GM18502 (cell line): ENCODE measurements at regions not wholly inside any gene's neighbourhood (a gene's known extent, or its start where the extent isn't known, plus 50 kb on each side); places are given as distances from the start of the nearest gene placed in this dataset.
"Not testable (repeated sequence)": the region's sequence is repeated elsewhere in the genome, so short reads cannot be mapped to it uniquely, and the experiment has no call there.

ENCODE experiments used
- ATAC-seq: cut with Tn5 transposase; IDR thresholded peaks from one replicate; pipeline ENCODE4 v1.9.1; 2021; ENCODE audit warnings: mild to moderate bottlenecking; ENCODE audit not compliant: unreplicated experiment, poor library complexity

- ATAC-seq = no peak
These were observed 415.5 kb upstream of the SORCS1 start for GRCh38 chr10:107579970-107580369.

DNA sequence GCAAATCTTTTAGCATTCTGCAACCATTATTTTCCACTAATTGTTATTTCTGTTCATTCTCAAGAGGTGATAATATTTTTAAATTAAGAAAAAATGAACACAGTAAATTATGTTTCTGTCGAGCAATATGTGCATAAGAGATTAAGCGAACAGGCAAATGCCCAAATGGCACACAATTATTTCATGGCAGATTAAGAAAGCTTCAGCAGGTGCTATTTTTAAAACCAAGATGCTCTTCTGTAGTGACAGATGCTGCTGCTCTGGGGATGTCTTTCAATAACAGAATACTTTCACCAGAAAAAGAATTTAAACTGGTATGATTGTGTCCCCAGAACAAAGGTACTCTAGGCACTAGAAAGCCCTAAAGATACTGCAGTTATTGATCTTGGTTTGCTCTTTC is 412.7 kb upstream of the SORCS1 start:
- no peak for ATAC-seq

DNA sequence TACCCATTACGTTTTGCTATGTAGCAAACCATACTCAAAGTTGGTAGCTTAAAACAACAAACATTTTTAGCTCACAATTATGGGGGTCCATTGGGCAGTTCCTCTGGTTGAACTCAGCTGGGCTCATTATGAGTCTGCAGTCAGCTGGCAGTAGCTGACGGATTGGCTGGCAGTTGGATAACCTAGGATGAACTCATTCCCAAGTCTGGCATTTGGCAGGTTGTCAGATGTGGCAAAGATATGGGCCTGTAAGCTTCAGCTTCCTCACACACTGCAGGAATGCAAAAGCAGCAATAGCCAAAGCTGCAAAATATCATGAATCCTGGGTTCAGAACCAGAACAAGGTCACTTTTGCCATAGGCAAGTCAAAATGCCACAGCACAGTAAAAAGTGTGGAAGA is 412.2 kb upstream of the SORCS1 start:
- ATAC-seq = no peak

- ATAC-seq = no peak
These were observed 400.5 kb upstream of the SORCS1 start for GRCh38 chr10:107565014-107565413.

DNA sequence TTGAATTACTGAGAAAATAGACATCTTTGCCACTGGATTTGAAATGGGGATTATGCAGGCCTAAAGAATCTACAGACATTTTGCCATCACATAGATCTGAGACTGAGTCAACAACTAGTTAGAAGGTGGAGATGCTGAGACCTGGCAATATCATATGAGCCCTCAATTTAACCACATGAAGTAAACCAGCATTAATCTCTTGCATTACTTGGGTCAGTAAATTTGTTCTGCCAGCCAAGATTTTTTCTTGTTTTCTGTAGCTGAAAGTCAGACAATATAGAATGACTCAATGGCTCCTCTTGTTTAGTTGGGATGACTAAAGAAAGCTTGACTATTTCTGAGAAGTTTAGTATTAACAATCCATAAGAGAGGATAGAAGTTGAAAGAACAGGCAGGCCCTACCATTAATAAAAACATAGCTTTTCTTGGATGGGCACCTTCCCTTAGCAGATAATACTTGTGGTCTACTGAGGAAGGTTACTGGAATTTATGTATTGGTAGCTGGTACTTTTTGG is 396.7 kb upstream of the SORCS1 start:
- no peak for ATAC-seq

DNA sequence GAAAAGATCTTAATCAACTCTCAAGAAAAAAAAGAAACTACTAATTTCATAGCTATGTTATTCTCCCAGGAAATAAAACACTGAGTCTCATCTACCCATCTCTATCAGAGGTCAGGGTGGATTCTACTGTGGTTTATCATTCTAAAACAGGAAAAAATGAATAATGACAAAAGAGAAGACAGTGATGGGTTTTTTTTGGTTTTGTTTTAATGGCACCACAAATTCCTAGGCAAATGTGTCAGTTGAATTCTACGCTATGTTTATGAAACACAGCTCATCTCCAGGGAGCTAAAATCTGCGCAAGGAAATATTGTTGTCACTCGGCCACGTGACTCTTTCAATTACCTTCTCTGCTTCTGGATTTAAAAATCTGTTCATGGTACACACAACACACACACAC is 393.4 kb upstream of the SORCS1 start:
- no peak for ATAC-seq

- no peak for ATAC-seq
These were observed 389.8 kb upstream of the SORCS1 start for GRCh38 chr10:107554333-107554732.

DNA sequence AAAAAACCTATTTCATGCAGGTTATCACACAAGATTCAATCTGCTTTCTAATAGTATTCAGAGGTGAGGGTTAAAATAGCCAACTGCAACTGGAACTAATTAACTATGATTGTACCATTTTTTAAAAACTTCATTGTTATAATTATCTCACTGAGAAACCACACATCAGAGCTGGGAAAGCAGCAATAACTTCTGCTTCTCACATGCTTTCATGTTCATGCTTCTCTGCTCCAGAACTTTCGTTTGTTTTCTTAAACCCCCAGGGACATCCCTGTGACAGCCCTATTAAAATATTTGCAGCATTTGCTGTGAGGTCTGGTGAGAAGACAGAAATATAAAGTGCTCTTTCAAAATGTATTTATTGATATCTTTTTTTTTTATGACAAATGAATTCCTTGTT is 389.0 kb upstream of the SORCS1 start:
- no peak for ATAC-seq

GRCh38 chr10:107552963-107553362 is 388.5 kb upstream of the SORCS1 start:
- ATAC-seq = no peak

DNA sequence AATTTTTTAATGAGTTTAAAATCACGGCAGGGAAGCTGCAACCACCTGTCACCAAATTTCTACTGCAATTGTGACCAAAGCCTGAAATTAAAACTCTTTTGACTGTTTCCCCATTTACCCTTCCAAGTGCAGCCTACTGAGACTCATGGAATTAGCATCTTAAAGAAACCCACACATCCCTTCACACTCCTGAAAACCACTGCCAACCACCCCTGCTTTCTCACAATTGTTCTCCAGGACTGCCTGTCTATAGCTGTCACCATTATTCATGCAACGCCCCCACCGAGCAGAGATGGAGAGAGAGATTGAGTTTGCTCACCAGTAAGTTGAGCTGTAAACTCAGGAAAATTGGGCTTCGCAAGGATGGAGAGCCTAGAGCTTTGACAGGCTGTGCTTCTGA is 383.8 kb upstream of the SORCS1 start:
- no peak for ATAC-seq

- ATAC-seq = no peak
These were observed 382.5 kb upstream of the SORCS1 start for GRCh38 chr10:107546986-107547385.

DNA sequence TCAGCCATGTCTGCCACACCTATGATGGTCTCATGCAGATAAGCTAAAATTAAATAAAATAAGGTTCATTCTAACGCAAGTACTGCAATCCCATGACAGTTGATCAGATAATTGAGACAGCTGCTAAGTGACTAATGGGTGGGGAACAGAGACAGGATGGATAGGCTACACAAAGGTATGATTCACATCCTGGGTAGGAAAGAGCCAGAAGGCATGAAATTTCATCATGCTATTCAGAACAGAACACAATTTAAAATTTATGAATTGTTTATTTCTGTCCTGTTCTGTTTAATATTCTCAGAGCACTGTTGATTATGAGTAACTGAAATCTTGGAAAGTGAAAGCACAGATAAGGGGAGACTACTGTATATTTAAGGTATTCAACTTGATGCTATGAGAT is 381.8 kb upstream of the SORCS1 start:
- no peak for ATAC-seq

- ATAC-seq = no peak
These were observed 381.2 kb upstream of the SORCS1 start for GRCh38 chr10:107545717-107546116.

DNA sequence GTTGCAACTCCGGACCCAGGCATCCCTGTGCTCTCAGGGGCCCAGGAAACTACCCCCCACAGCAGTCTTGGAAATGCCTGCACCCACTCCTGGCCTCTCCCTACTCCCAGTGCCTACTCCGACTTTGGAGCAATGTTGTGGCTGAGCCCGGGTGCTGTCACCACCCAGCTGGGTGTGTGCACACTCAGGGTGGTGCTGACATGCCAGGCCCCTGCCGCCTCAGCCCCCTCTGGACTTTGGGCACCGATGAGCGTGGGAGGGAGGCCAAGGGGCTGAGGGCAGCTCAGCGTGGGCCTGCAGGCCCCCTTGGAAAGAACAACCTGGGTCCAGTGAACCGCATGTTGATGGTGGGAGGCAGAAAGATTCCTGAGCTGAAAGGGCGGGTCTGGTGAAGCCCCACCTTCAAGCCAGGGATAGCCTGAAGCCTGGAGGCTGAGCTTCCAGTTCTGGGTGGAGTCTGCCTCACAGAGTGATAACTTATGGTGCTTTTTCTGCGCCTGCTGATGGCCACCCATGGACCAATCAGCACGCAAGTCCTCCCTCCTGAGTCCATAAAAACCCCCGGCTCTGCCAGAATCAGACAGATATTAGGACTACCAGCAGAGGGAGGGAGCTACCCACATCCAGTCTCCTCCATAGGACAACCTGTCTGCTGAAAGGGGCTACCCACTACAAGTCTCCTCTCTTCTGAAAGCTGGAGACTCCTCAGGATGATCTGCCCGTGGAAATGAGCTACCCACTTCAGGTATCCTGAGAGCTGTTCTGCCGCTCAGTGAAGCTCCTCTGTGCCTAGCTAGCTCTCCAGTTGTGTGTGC is 380.4 kb upstream of the SORCS1 start:
- no peak for ATAC-seq

DNA sequence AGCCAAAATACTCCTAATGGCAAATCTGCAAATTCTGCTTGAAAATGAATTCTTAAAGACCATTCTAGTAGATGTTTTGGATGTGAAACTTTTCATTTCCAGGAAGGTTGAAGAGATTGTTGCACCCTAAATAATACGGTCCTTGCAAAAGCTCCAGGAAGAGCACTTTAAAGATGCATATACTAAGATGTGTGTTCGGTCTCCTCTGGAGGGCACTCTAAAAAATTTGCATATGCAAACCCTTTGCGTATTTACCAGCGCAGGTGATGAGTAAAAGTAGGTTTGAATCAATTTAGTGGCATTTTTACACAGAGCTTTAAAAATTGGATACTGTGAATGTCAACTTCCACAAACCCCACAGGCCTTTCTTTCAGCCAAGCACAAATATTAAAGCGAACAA is 378.1 kb upstream of the SORCS1 start:
- no peak for ATAC-seq

GRCh38 chr10:107542016-107542415 is 377.5 kb upstream of the SORCS1 start:
- no peak for ATAC-seq

DNA sequence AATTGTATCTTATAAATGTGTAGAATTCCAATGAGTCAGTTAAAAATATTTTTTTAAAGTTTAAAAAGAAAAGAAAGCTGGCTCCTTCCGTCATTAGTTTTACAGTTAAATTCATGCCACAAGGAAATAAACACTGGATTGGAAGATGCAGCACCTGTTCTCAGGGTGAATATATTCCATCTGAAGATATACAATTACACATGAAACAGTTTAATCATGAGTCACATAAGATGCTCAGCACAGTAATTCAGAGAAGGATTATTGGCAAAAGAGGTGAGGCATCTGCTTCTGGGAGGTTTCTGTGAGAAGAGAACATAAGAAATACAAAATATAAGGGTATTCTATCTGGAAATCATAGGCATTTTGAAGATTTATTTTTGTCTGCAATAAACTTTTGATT is 376.5 kb upstream of the SORCS1 start:
- ATAC-seq = no peak

- no peak for ATAC-seq
These were observed 364.8 kb upstream of the SORCS1 start for GRCh38 chr10:107529350-107529749.

DNA sequence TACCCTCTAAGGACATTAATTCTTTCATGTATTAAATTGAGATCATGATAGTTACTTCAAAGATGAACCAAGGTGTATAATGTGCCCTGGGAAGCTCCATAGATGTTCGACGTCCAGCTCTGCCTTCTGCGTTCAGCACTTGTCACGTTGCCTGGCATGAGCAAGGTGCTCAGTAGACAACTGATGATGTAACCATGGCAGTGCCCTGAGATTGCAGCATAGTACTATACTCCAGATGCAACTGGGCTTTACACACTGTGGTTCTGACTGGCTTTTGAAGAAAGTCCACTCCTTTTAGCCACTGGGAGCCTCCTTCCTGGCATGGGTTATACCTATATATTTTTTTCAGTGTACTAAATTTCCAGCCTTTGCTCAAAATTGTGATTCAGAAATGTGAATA is 355.8 kb upstream of the SORCS1 start:
- no peak for ATAC-seq

DNA sequence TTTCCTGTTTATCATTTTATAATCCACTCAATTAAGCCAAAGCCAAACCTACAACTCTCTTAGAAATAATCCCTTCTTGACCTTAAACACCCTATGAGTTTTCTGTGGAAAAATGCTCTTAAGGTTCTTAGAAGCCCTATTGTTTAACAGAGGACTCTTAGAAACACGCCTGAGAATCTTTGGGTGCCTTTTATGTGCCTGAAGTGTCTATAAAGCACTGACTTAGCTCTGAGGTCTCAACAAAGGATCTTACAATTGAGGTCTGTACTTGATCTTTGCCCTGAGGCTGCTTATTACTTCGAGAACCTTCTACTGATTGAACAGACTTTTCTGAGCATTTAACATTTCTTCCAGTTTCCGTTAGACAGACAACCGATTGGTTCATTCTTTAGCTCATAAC is 353.3 kb upstream of the SORCS1 start:
- no peak for ATAC-seq

GRCh38 chr10:107516349-107516748 is 351.8 kb upstream of the SORCS1 start:
- no peak for ATAC-seq

- not testable (repeated sequence) for ATAC-seq
These were observed 339.5 kb upstream of the SORCS1 start for GRCh38 chr10:107504011-107504410.
